DOHH2 (cell line): ENCODE measurements at regions not wholly inside any gene's neighbourhood (a gene's known extent, or its start where the extent isn't known, plus 50 kb on each side); places are given as distances from the start of the nearest gene placed in this dataset.

Experiments used
- CTCF ChIP-seq: fragments of 200-600 bp; sonication (generic); IDR thresholded peaks from one replicate; pipeline ENCODE4 v1.5.1; 2014; ENCODE audit warnings: antibody characterized with exemption, mild to moderate bottlenecking, low read depth, low read length; ENCODE audit not compliant: poor library complexity, severe bottlenecking
- EZH2phosphoT487 ChIP-seq: fragments of 200-600 bp; sonication (generic); IDR thresholded peaks from 2 replicates; pipeline ENCODE4 v1.6.1; 2017; ENCODE audit warnings: borderline replicate concordance, mild to moderate bottlenecking, antibody characterized with exemption, low read length, moderate library complexity, mixed read lengths

- TF ChIP-seq CTCF: peak; percentile 97
- TF ChIP-seq EZH2phosphoT487: no peak
Measured at GRCh38 chr11:11155962-11156815, 196.9 kb downstream of the CSNK2A3 start.
